Peyer's patch (tissue), 4 donors: ENCODE measurements at regions not wholly inside any gene's neighbourhood (a gene's known extent, or its start where the extent isn't known, plus 50 kb on each side); places are given as distances from the start of the nearest gene placed in this dataset.

Source experiments
- CTCF ChIP-seq, 6 experiments: fragments of 450-650 bp in 4 of 6; fragments of 200-600 bp in 2 of 6; sonication (generic) in 1 of 6; IDR thresholded peaks; one replicate each; pipeline ENCODE4 v1.5.1; 2017 to 2019; ENCODE audit warnings: antibody characterized with exemption in 6 of 6, mild to moderate bottlenecking in 3 of 6, moderate library complexity in 1 of 6
- POLR2A ChIP-seq, 2 donors: fragments of 450-650 bp; IDR thresholded peaks; one replicate each; pipeline ENCODE4 v1.5.1; 2017; ENCODE audit warnings: antibody characterized with exemption in 2 of 2, mild to moderate bottlenecking in 2 of 2, moderate library complexity in 2 of 2

DNA sequence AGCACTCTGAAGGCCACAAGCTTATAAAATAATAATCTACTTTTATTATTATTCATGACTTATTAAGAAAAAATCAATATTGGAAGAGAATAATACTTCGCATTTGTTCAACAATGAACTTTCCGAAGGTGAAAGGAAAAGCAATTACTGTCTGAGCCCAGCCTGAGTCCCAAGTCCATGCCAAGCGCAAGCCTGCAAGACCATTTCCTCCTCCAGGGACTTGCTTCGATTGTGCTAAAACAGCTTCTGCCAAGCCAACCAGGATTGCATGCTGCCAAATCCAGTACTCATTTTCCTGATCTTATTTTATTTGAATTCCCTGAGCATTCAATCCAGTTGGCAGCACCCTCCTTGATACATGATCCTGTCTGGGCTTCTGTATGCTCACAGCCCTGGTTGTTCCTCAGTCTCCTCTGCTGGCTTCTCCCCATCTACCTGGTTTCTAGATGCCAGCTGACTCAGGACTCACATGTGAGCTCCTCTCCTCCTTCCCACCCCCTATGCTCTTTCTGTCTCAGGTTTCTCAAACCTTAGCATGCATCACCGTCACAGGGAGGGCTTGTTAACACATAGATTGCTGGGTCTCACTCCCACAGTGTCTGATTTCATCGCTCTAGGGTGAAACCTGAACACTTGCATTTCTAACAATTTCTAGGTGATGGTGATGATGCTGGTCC lies 55.9 kb upstream of the PSMF1 start:
- peak in 3 of 6 experiments; percentile 23 to 42 (median 34) for TF ChIP-seq CTCF (IDR thresholded peaks at IDR 0.05)
- no peak for TF ChIP-seq POLR2A (IDR thresholded peaks at IDR 0.05)
